ENCODE measurements at regions not wholly inside any gene's neighbourhood (a gene's known extent, or its start where the extent isn't known, plus 50 kb on each side); places are given as distances from the start of the nearest gene placed in this dataset.

DNA sequence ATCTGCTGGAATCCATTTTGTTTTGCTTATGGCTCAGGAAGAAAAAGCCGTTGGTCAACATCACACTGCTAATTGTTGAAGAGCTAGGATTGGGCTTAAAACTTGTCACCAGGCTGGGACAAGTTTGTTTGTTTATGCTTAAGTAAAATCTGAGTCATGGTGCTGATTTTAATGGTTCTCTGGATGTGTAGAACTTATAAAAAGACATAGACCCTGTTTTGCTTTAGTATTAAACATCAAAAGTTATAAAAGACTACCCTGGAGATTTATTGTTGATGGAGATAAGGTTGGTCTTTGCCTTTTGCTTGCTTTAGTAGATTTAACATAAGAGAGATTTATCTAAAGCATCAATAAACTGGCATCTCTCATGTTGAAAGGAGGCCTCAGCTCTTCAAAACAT, 348.2 kb upstream of the GOLIM4 start:
- TF ChIP-seq EZH2phosphoT487 (IDR thresholded peaks at IDR 0.05; ENCODE audit: unreplicated experiment) = no peak
- TF ChIP-seq, protein P1, sequence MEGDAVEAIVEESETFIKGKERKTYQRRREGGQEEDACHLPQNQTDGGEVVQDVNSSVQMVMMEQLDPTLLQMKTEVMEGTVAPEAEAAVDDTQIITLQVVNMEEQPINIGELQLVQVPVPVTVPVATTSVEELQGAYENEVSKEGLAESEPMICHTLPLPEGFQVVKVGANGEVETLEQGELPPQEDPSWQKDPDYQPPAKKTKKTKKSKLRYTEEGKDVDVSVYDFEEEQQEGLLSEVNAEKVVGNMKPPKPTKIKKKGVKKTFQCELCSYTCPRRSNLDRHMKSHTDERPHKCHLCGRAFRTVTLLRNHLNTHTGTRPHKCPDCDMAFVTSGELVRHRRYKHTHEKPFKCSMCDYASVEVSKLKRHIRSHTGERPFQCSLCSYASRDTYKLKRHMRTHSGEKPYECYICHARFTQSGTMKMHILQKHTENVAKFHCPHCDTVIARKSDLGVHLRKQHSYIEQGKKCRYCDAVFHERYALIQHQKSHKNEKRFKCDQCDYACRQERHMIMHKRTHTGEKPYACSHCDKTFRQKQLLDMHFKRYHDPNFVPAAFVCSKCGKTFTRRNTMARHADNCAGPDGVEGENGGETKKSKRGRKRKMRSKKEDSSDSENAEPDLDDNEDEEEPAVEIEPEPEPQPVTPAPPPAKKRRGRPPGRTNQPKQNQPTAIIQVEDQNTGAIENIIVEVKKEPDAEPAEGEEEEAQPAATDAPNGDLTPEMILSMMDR (conservative IDR thresholded peaks at IDR 0.05; ENCODE audit: low read depth in 2 of 2) = no peak
- TF ChIP-seq, protein P2, sequence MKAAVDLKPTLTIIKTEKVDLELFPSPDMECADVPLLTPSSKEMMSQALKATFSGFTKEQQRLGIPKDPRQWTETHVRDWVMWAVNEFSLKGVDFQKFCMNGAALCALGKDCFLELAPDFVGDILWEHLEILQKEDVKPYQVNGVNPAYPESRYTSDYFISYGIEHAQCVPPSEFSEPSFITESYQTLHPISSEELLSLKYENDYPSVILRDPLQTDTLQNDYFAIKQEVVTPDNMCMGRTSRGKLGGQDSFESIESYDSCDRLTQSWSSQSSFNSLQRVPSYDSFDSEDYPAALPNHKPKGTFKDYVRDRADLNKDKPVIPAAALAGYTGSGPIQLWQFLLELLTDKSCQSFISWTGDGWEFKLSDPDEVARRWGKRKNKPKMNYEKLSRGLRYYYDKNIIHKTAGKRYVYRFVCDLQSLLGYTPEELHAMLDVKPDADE (IDR thresholded peaks at IDR 0.05) = no peak
- TF ChIP-seq EZH2 (IDR thresholded peaks at IDR 0.05; ENCODE audit: low read depth, unreplicated experiment) = no peak

All from GM23338 (cell line).